ENCODE measurements at regions not wholly inside any gene's neighbourhood (a gene's known extent, or its start where the extent isn't known, plus 50 kb on each side); places are given as distances from the start of the nearest gene placed in this dataset.

- DNase-seq (ENCODE audit: low read depth), result peak; percentile 51
Measured at GRCh38 chr6:141675957-141676356, 456.8 kb upstream of the GJE1 start.

GRCh38 chr6:141669141-141669540, 463.6 kb upstream of the GJE1 start:
- DNase-seq (ENCODE audit: low read depth), result no peak

- DNase-seq (ENCODE audit: low read depth), result peak; percentile 42
Measured at GRCh38 chr6:141667580-141668309, 465.0 kb upstream of the GJE1 start.

- no peak for DNase-seq (ENCODE audit: low read depth)
Measured at GRCh38 chr6:141666187-141666586, 466.5 kb upstream of the GJE1 start.

GRCh38 chr6:141664744-141665143, 468.0 kb upstream of the GJE1 start:
- no peak for DNase-seq (ENCODE audit: low read depth)

GRCh38 chr6:141659582-141659981, 473.1 kb upstream of the GJE1 start:
- no peak for DNase-seq (ENCODE audit: low read depth)

GRCh38 chr6:141658696-141659095, 474.0 kb upstream of the GJE1 start:
- no peak for DNase-seq (ENCODE audit: low read depth)

GRCh38 chr6:141657812-141658211, 474.9 kb upstream of the GJE1 start:
- DNase-seq (ENCODE audit: low read depth), result no peak

- peak; percentile 13 for DNase-seq (ENCODE audit: low read depth)
Measured at GRCh38 chr6:141653590-141653989, 479.1 kb upstream of the GJE1 start.

GRCh38 chr6:141641951-141642350, 490.8 kb upstream of the GJE1 start:
- no peak for DNase-seq (ENCODE audit: low read depth)

GRCh38 chr6:141641406-141641805, 491.3 kb upstream of the GJE1 start:
- no peak for DNase-seq (ENCODE audit: low read depth)

GRCh38 chr6:141635621-141636020, 497.1 kb upstream of the GJE1 start:
- no peak for DNase-seq (ENCODE audit: low read depth)

- DNase-seq (ENCODE audit: low read depth), result no peak
Measured at GRCh38 chr6:141634269-141634668, 498.5 kb upstream of the GJE1 start.

- no peak for DNase-seq (ENCODE audit: low read depth)
Measured at GRCh38 chr6:141624301-141624700, 508.4 kb upstream of the GJE1 start.

- DNase-seq (ENCODE audit: low read depth), result no peak
Measured at GRCh38 chr6:141618180-141618581, 514.5 kb upstream of the GJE1 start.

- peak; percentile 46 for DNase-seq (ENCODE audit: low read depth)
Measured at GRCh38 chr6:141610741-141611140, 522.0 kb upstream of the GJE1 start.

GRCh38 chr6:141607956-141608355, 524.8 kb upstream of the GJE1 start:
- DNase-seq (ENCODE audit: low read depth), result peak; percentile 79

- peak; percentile 45 for DNase-seq (ENCODE audit: low read depth)
Measured at GRCh38 chr6:141598487-141598886, 534.2 kb upstream of the GJE1 start.

- DNase-seq (ENCODE audit: low read depth), result no peak
Measured at GRCh38 chr6:141594874-141595273, 537.9 kb upstream of the GJE1 start.

- DNase-seq (ENCODE audit: low read depth), result no peak
Measured at GRCh38 chr6:141593311-141593710, 539.4 kb upstream of the GJE1 start.

GRCh38 chr6:141587482-141588266, 545.1 kb upstream of the GJE1 start:
- peak; percentile 94 for DNase-seq (ENCODE audit: low read depth)

- peak; percentile 91 for DNase-seq (ENCODE audit: low read depth)
Measured at GRCh38 chr6:141580988-141581552, 551.7 kb upstream of the GJE1 start.

- DNase-seq (ENCODE audit: low read depth), result no peak
Measured at GRCh38 chr6:141580131-141580530, 552.6 kb upstream of the GJE1 start.

Data from EH (cell line).